ENCODE measurements at regions not wholly inside any gene's neighbourhood (a gene's known extent, or its start where the extent isn't known, plus 50 kb on each side); places are given as distances from the start of the nearest gene placed in this dataset.
"Not testable (repeated sequence)": the region's sequence is repeated elsewhere in the genome, so short reads cannot be mapped to it uniquely, and the experiment has no call there.

DNA sequence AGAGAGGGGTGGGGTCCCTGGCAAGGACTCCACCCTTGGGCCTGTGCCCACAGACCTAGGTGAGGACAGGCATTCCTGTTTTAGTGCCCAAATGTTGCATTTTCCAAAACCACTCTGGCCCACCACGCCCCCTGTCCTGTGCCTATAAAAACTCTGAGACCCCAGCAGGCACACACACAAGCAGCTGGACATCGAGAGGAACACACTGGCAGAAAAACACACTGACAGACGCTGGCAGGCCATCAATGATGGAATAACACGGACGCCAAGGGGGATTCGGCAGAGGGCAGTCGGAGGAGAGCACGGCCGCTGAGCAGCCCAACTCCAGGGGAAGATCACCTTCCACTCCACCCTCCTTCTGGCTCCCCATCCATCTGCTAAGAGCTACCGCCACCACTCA lies 386.9 kb upstream of the AUTS2 start:
- no peaks in the 10 kb centered on the region for H3K9me3 ChIP-seq (replicated peaks; ENCODE audit: low read length)
- H3K27me3 ChIP-seq (ENCODE audit: control insufficient read depth, insufficient read depth, low read length) = no peaks in the 10 kb centered on the region
- H3K4me3 ChIP-seq (ENCODE audit: low read length) = no peak overlapping the region
- no peaks in the 10 kb centered on the region for H3K36me3 ChIP-seq (ENCODE audit: insufficient read depth, low read length)
- no peak overlapping the region for H3K9ac ChIP-seq (ENCODE audit: low read depth, low read length)
- H3K4me2 ChIP-seq (ENCODE audit: low read length) = no peak overlapping the region
- H3K4me1 ChIP-seq (ENCODE audit: control insufficient read depth, insufficient read depth, low read length) = no peaks in the 10 kb centered on the region

GRCh38 chr7:69211739-69212138 lies 386.5 kb upstream of the AUTS2 start:
- Histone ChIP-seq H3K36me3 (ENCODE audit: insufficient read depth, low read length) (no peaks in the 10 kb centered on the region), H3K27me3 (ENCODE audit: control insufficient read depth, insufficient read depth, low read length) (no peaks in the 10 kb centered on the region), H3K4me1 (ENCODE audit: control insufficient read depth, insufficient read depth, low read length) (no peaks in the 10 kb centered on the region), H3K4me2 (ENCODE audit: low read length) (no peak overlapping the region), H3K9me3 (replicated peaks; ENCODE audit: low read length) (no peaks in the 10 kb centered on the region), H3K4me3 (ENCODE audit: low read length) (no peak overlapping the region), H3K9ac (ENCODE audit: low read depth, low read length) (no peak overlapping the region)

- Histone ChIP-seq H3K9ac (ENCODE audit: low read depth, low read length) (no peak overlapping the region), H3K4me2 (ENCODE audit: low read length) (no peak overlapping the region), H3K4me3 (ENCODE audit: low read length) (no peak overlapping the region), H3K36me3 (ENCODE audit: insufficient read depth, low read length) (no peaks in the 10 kb centered on the region), H3K4me1 (ENCODE audit: control insufficient read depth, insufficient read depth, low read length) (no peaks in the 10 kb centered on the region), H3K27me3 (ENCODE audit: control insufficient read depth, insufficient read depth, low read length) (no peaks in the 10 kb centered on the region), H3K9me3 (replicated peaks; ENCODE audit: low read length) (no peaks in the 10 kb centered on the region)
Measured at GRCh38 chr7:69213878-69214277, 384.4 kb upstream of the AUTS2 start.

- not testable (repeated sequence) for H3K9ac ChIP-seq (ENCODE audit: low read depth, low read length); H3K4me1 ChIP-seq (ENCODE audit: control insufficient read depth, insufficient read depth, low read length); H3K4me3 ChIP-seq (ENCODE audit: low read length); H3K4me2 ChIP-seq (ENCODE audit: low read length); H3K27me3 ChIP-seq (ENCODE audit: control insufficient read depth, insufficient read depth, low read length); H3K36me3 ChIP-seq (ENCODE audit: insufficient read depth, low read length); H3K9me3 ChIP-seq (replicated peaks; ENCODE audit: low read length)
Measured at GRCh38 chr7:69215516-69215915, 382.8 kb upstream of the AUTS2 start.

- Histone ChIP-seq H3K9me3 (replicated peaks; ENCODE audit: low read length) (no peaks in the 10 kb centered on the region), H3K4me3 (ENCODE audit: low read length) (no peak overlapping the region), H3K4me1 (ENCODE audit: control insufficient read depth, insufficient read depth, low read length) (no peaks in the 10 kb centered on the region), H3K27me3 (ENCODE audit: control insufficient read depth, insufficient read depth, low read length) (no peaks in the 10 kb centered on the region), H3K36me3 (ENCODE audit: insufficient read depth, low read length) (no peaks in the 10 kb centered on the region), H3K9ac (ENCODE audit: low read depth, low read length) (no peak overlapping the region), H3K4me2 (ENCODE audit: low read length) (no peak overlapping the region)
Measured at GRCh38 chr7:69217516-69218350, 380.5 kb upstream of the AUTS2 start.

- no peaks in the 10 kb centered on the region for H3K36me3 ChIP-seq (ENCODE audit: insufficient read depth, low read length)
- no peak overlapping the region for H3K4me2 ChIP-seq (ENCODE audit: low read length)
- no peak overlapping the region for H3K4me3 ChIP-seq (ENCODE audit: low read length)
- H3K9me3 ChIP-seq (replicated peaks; ENCODE audit: low read length) = no peaks in the 10 kb centered on the region
- H3K9ac ChIP-seq (ENCODE audit: low read depth, low read length) = no peak overlapping the region
- no peaks in the 10 kb centered on the region for H3K27me3 ChIP-seq (ENCODE audit: control insufficient read depth, insufficient read depth, low read length)
- H3K4me1 ChIP-seq (ENCODE audit: control insufficient read depth, insufficient read depth, low read length) = no peaks in the 10 kb centered on the region
Measured at GRCh38 chr7:69218576-69218975, 379.7 kb upstream of the AUTS2 start.

DNA sequence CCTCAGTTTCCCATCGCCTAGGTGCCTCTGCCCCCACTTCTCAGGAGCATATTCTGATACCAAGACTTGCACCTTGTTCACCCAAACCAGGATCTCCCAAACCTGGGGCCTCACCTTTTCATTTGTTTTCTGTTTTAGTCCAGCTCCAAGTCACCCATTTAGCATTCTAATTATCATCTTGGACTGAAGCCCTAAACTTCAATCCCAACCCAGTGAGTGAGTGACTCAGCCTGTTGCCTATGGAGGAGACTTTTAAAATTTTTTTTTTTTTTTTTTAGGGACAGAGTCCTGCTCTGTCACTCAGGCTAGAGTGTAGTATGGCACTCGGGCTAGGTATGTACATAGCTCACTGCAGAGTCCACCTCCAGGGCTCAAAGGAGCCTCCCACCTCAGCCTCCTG lies 378.9 kb upstream of the AUTS2 start:
- Histone ChIP-seq H3K27me3 (ENCODE audit: control insufficient read depth, insufficient read depth, low read length) (no peaks in the 10 kb centered on the region), H3K4me1 (ENCODE audit: control insufficient read depth, insufficient read depth, low read length) (no peaks in the 10 kb centered on the region), H3K9me3 (replicated peaks; ENCODE audit: low read length) (no peaks in the 10 kb centered on the region), H3K4me2 (ENCODE audit: low read length) (no peak overlapping the region), H3K4me3 (ENCODE audit: low read length) (no peak overlapping the region), H3K36me3 (ENCODE audit: insufficient read depth, low read length) (no peaks in the 10 kb centered on the region), H3K9ac (ENCODE audit: low read depth, low read length) (no peak overlapping the region)

GRCh38 chr7:69225259-69225943 lies 372.9 kb upstream of the AUTS2 start:
- H3K9me3 ChIP-seq (replicated peaks; ENCODE audit: low read length) = no peaks in the 10 kb centered on the region

DNA sequence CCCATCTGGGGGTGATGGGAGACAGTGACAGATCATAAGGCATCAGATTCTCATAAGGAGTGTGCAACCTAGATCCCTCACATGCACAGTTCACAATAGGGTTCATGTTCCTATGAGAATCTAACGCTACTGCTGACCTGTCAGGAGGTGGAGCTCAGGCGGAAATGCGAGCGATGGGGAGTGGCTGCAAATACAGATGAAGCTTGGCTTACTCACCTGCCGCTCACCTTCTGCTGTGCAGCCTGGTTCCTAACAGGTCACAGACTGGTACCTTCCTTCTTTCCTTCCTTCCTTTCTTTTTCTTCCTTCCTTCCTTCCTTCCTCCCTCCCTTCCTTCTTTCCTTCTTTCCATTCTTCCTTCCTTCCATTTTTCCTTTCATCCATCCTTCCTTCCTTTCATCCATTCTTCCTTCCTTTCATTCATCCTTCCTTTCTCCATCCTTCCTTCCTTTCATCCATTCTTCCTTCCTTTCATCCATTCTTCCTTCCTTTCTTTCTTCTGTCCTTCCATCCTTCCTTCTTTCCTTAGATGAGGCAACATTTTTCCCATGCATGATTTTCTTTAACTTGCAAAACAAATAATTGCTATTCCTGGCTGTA lies 370.0 kb upstream of the AUTS2 start:
- no peaks in the 10 kb centered on the region for H3K27me3 ChIP-seq (ENCODE audit: control insufficient read depth, insufficient read depth, low read length)
- no peak overlapping the region for H3K4me2 ChIP-seq (ENCODE audit: low read length)
- no peak overlapping the region for H3K4me3 ChIP-seq (ENCODE audit: low read length)
- H3K4me1 ChIP-seq (ENCODE audit: control insufficient read depth, insufficient read depth, low read length) = no peaks in the 10 kb centered on the region
- H3K36me3 ChIP-seq (ENCODE audit: insufficient read depth, low read length) = no peaks in the 10 kb centered on the region
- no peak overlapping the region for H3K9ac ChIP-seq (ENCODE audit: low read depth, low read length)
- H3K9me3 ChIP-seq (replicated peaks; ENCODE audit: low read length) = peaks cover 3% of the 10 kb centered on the region

More at GRCh38 chr7:69225259-69225943, 372.9 kb upstream of the AUTS2 start:
- Histone ChIP-seq H3K4me3 (ENCODE audit: low read length) (no peak overlapping the region), H3K27me3 (ENCODE audit: control insufficient read depth, insufficient read depth, low read length) (no peaks in the 10 kb centered on the region), H3K4me2 (ENCODE audit: low read length) (no peak overlapping the region), H3K9ac (ENCODE audit: low read depth, low read length) (no peak overlapping the region), H3K36me3 (ENCODE audit: insufficient read depth, low read length) (no peaks in the 10 kb centered on the region), H3K4me1 (ENCODE audit: control insufficient read depth, insufficient read depth, low read length) (no peaks in the 10 kb centered on the region)

DNA sequence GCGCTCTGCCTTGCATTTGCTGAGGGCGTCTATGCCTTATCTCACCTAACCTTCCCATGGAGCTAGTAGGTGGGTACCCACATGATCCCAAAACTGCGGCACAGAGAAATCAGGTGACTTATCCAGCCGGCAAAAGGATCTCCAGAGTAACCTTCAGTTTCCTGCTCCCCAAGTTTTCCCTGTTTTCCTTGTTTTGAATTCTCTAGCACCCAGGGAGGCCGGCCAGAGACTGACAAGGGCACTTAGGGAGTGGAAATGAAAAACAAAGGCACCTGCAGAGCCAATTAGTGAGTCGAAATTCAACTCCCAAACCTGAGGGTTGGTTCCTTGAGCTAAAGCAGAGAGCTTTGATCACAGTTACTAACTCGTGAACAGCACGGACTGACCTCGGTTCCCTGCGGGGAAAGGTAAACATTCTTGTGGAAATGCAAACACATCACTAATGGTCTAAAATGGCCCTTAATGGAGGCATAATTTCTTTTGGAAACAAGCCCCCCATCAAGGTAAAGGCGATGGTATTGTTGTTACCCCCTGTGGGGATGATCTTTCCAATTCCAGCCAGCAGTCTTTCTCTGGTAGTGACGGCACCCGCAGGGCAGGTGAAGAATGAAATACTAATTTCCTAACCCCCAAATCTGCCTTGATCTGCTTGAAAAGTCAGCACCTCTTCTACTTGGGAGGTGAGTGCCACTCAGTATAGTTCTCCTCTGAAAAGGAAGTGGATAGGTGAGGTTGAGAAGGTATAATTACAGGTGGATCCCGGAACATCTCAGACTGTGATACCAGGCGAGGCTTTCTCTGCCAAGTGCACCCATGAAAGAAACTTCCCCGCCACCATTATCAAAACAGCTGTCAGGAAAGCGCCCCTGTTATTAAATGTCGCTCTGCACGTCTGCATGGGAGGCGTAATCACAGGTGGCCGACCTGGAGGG lies 365.6 kb upstream of the AUTS2 start:
- Histone ChIP-seq H3K9ac (ENCODE audit: low read depth, low read length) (no peak overlapping the region), H3K27me3 (ENCODE audit: control insufficient read depth, insufficient read depth, low read length) (no peaks in the 10 kb centered on the region), H3K4me3 (ENCODE audit: low read length) (no peak overlapping the region), H3K4me2 (ENCODE audit: low read length) (no peak overlapping the region), H3K4me1 (ENCODE audit: control insufficient read depth, insufficient read depth, low read length) (no peaks in the 10 kb centered on the region), H3K9me3 (replicated peaks; ENCODE audit: low read length) (peaks cover 3% of the 10 kb centered on the region), H3K36me3 (ENCODE audit: insufficient read depth, low read length) (no peaks in the 10 kb centered on the region)

DNA sequence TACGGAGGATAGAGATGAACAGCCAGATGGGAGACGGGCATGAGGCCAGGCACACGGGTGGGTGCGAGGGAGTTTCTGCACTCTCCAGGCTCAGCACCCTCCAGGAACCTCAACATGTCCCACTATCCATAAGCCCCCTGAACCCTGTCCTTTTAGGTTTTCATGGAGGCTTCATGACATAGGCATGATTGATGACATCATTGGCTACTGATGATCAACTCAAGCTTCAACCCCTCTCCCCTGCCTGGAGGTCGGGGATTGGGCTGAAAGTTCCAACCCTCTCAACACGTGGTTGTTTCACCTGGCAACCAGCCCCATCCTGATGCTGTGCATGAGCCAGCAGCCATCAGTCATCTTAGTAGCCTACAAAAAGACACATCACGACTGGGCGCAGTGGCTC lies 360.7 kb upstream of the AUTS2 start:
- Histone ChIP-seq H3K36me3 (ENCODE audit: insufficient read depth, low read length) (no peaks in the 10 kb centered on the region), H3K27me3 (ENCODE audit: control insufficient read depth, insufficient read depth, low read length) (no peaks in the 10 kb centered on the region), H3K4me1 (ENCODE audit: control insufficient read depth, insufficient read depth, low read length) (no peaks in the 10 kb centered on the region), H3K9ac (ENCODE audit: low read depth, low read length) (no peak overlapping the region), H3K4me2 (ENCODE audit: low read length) (no peak overlapping the region), H3K9me3 (replicated peaks; ENCODE audit: low read length) (peaks cover 3% of the 10 kb centered on the region), H3K4me3 (ENCODE audit: low read length) (no peak overlapping the region)

All from skeletal muscle satellite cell (primary cell).